HL-60 (cell line): ENCODE measurements at regions not wholly inside any gene's neighbourhood (a gene's known extent, or its start where the extent isn't known, plus 50 kb on each side); places are given as distances from the start of the nearest gene placed in this dataset.

ENCODE experiments used
- DNase-seq, 2 experiments: peaks; one replicate each; pipeline ENCODE4 v3.0.0-alpha.2; 2010 to 2020; ENCODE audit warnings: low read depth in 1 of 2, low spot score in 1 of 2
- H3K27ac ChIP-seq: fragments of 250-450 bp; sonication (Bioruptor Pico); replicated peaks from 2 replicates; pipeline ENCODE4 v1.5.1; 2020; ENCODE audit warnings: mild to moderate bottlenecking, moderate library complexity
- H3K27me3 ChIP-seq: fragments of 250-450 bp; sonication (Bioruptor Pico); 2 replicates; pipeline ENCODE4 v1.5.1; 2021; ENCODE audit warnings: mild to moderate bottlenecking, moderate library complexity; ENCODE audit not compliant: insufficient read depth, poor library complexity, severe bottlenecking
- H3K4me3 ChIP-seq: replicated peaks from 2 replicates; pipeline ENCODE4 v1.5.1; 2011; ENCODE audit warnings: mild to moderate bottlenecking, control low read depth, low read length; ENCODE audit not compliant: insufficient read depth
- GABPA ChIP-seq: IDR thresholded peaks from 2 replicates; pipeline ENCODE4 v1.6.1; 2012; ENCODE audit warnings: low read depth
- POLR2AphosphoS5 ChIP-seq: IDR thresholded peaks from 2 replicates; pipeline ENCODE4 v1.6.1; 2012; ENCODE audit warnings: low read depth
- REST ChIP-seq: IDR thresholded peaks from 2 replicates; pipeline ENCODE4 v1.6.1; 2012; ENCODE audit warnings: low read depth; ENCODE audit not compliant: insufficient replicate concordance
- SPI1 ChIP-seq: IDR thresholded peaks from 2 replicates; pipeline ENCODE4 v1.6.1; 2012; ENCODE audit warnings: low read depth, mild to moderate bottlenecking, borderline replicate concordance
- TF ChIP-seq, protein P1 (sequence below): IDR thresholded peaks from one replicate; pipeline ENCODE4 v1.5.1; 2011; ENCODE audit warnings: low read length, control low read depth, inconsistent platforms; ENCODE audit not compliant: insufficient read depth

GRCh38 chr2:6216234-6216633 is 524.0 kb downstream of the SOX11 start:
- H3K27ac ChIP-seq = no peak overlapping the region
- no peak overlapping the region for H3K4me3 ChIP-seq
- TF ChIP-seq SPI1 (no peak), GABPA (no peak), REST (no peak), POLR2AphosphoS5 (no peak)
- TF ChIP-seq, protein P1, sequence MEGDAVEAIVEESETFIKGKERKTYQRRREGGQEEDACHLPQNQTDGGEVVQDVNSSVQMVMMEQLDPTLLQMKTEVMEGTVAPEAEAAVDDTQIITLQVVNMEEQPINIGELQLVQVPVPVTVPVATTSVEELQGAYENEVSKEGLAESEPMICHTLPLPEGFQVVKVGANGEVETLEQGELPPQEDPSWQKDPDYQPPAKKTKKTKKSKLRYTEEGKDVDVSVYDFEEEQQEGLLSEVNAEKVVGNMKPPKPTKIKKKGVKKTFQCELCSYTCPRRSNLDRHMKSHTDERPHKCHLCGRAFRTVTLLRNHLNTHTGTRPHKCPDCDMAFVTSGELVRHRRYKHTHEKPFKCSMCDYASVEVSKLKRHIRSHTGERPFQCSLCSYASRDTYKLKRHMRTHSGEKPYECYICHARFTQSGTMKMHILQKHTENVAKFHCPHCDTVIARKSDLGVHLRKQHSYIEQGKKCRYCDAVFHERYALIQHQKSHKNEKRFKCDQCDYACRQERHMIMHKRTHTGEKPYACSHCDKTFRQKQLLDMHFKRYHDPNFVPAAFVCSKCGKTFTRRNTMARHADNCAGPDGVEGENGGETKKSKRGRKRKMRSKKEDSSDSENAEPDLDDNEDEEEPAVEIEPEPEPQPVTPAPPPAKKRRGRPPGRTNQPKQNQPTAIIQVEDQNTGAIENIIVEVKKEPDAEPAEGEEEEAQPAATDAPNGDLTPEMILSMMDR = no peak
- no peaks in the 10 kb centered on the region for H3K27me3 ChIP-seq
- DNase-seq = no peak

- no peak for TF ChIP-seq REST
- TF ChIP-seq POLR2AphosphoS5 = no peak
- TF ChIP-seq GABPA = no peak
- TF ChIP-seq SPI1 = no peak
- TF ChIP-seq, protein P1 = no peak
- DNase-seq = no peak
Observed at GRCh38 chr2:6218926-6219325, 526.7 kb downstream of the SOX11 start.

DNA sequence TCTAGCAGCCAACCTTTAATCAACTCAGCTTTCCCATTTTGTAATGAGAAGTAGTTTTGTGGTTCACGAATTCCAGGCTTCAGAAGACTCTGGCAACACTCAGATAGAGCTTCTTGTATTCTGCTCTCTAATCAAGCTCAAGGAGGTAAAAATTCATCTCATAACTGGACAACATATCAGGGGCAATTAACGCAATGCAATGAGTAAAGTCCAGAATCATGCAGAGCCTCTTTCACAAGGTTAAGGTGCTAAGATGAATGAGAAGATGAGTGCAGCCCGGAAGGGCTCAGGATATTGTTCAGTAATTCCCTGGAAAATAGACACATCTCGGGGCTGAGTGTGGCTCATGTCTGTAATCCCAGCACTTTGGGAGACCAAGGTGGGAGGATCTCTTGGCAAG is 527.7 kb downstream of the SOX11 start:
- no peak overlapping the region for H3K4me3 ChIP-seq
- TF ChIP-seq POLR2AphosphoS5 (no peak), SPI1 (no peak), REST (no peak), GABPA (no peak)
- TF ChIP-seq, protein P1 = no peak
- DNase-seq = no peak
- H3K27me3 ChIP-seq = no peaks in the 10 kb centered on the region
- no peak overlapping the region for H3K27ac ChIP-seq

More at GRCh38 chr2:6218926-6219325, 526.7 kb downstream of the SOX11 start:
- no peak overlapping the region for H3K27ac ChIP-seq
- H3K27me3 ChIP-seq = no peaks in the 10 kb centered on the region
- H3K4me3 ChIP-seq = no peak overlapping the region
